NCI-H1930 (cell line): ENCODE measurements at regions not wholly inside any gene's neighbourhood (a gene's known extent, or its start where the extent isn't known, plus 50 kb on each side); places are given as distances from the start of the nearest gene placed in this dataset.
"Not testable (repeated sequence)": the region's sequence is repeated elsewhere in the genome, so short reads cannot be mapped to it uniquely, and the experiment has no call there.

ENCODE experiments used
- DNase-seq, 2 experiments: peaks; one replicate each; lab custom pipeline; 2025; lab: John Stamatoyannopoulos, UW

DNA sequence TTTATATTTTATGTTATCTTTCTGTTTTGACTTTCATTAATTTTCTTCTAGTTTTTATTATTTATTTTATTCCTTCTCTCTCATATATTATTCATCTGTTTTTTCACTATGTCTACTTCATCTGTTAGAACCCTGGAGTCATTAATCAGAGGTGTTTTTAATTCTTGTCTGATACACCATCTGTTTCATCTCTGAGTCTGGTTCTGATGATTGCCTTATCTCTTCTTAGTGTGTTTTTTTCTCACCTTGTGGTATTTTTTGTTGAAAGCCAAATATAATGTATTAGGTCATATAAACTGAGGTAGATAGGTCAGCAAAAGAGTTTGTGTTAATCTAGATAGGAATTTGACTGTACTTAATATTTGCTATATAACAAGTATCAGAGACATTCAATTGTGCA, 1005.7 kb upstream of the NCAM2 start:
- no peak for DNase-seq

DNA sequence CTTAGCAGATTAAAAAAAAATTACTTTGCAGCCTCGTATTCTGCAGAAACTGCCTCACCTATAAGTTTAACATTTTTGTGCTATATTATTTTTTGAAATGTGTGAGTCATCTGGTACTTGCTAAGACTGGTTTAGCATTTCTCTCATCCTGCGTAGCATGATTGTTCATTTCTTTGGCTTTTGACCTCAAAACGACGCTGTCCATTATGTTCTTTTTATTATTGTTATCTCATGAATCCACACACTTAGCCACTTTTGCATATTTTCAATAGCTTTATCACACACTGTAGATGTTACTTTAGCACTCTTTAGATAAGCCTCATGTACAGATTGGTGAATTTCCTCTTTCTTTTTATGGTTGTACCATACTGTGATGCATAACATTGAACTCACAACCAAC, 1004.9 kb upstream of the NCAM2 start:
- DNase-seq = no peak

DNA sequence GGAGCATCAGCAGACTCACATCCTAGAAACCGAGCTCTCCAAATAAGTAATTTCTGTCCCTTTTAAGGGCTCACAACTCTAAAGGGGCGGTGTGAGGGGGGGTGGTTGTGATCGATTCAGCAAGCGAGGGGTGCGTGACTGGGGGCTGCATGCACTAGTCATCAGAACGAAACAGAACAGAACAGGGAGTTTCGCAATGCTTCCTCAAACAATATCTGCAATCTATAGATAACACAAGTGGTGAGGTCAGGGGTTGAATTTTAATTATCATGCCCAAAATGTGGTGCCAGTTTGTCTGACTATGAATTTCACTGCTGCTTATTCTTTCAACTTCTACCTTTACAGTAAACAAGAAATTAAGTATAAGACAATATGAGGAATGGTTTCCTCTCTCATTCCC, 1003.0 kb upstream of the NCAM2 start:
- DNase-seq = no peak

DNA sequence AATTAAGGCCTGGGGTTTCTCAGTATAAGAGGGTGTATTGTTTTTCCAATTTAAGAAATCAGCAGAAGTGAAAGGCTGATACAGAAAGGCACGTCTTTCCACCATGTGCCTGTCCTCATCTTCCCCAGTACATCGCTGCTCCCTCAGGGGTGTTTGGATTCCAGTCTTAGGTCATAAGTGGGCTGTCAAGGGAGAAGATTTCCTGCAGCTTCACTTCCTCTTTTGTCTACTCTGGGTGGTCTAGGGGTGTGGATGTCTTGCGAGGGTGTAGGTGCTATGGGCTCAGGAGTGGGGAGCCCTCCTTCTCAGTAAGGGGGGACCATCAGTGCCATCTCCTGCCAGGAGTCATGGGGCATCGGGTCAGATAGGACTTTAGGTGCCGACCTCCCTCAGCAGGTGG, 999.8 kb upstream of the NCAM2 start:
- no peak for DNase-seq

GRCh38 chr21:19999369-20000272, 998.6 kb upstream of the NCAM2 start:
- no peak for DNase-seq

DNA sequence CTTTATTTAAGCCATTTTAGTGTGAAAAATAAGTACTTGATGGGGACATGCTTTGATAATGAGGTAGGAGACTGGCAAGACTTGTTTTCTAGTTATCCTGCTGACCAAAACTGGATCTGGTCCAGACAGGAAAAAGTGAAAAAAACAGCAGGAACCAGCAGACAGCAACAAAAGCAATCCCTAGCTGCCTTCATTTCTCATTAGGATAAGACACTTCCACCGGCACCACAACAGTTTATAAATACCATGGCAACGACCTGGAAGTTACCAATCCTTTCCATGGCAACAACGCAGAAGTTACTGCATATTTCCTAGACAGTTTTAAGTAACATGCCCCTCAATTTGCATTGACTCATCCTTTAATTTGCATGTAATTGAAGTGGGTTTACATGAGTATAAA, 993.8 kb upstream of the NCAM2 start:
- no peak for DNase-seq

- DNase-seq = no peak
Measured at GRCh38 chr21:20010691-20011200, 987.5 kb upstream of the NCAM2 start.

DNA sequence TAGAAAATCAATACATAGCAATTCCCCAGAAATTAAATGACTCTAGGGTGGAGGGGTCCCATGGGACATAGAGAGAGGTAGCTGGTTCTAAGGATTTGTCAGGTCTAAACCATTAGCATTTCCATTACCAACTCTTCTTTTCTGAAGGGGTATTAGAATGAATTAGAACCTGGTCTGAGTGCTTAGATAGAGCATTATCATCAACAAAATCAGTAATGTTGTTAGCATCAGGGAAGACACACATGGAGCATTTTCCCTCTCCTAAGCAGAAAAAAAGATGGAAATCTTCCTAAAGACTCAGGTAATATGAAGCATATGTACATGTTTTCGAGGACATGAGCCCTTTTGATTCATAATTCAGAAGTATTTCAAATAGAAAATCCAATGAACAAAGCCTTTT, 984.4 kb upstream of the NCAM2 start:
- no peak for DNase-seq

DNA sequence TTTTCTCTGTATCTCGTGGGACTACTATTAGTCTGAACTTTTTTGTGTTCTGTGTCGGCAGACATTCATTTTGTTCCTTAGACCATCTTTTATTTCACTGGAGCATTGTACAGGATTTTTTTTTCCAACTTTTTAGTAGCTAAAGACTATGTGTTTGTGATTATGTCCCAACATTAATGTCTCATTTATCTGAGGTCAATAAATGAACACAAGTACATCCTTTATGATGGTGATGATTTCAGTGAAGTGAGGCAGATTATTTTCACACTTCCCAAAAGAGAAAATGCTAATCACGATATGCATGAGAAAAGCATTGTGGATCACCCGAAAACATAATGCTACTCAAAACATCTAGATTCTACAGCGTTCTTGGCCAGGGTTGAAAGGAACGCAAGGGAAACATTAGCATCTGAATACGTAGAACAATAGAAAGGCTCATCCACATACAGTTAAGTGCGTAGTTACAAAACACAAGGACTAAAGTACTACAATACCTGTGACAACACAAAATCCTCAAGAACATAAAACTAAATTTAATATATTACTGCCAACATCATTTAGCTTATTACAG, 981.7 kb upstream of the NCAM2 start:
- no peak for DNase-seq

DNA sequence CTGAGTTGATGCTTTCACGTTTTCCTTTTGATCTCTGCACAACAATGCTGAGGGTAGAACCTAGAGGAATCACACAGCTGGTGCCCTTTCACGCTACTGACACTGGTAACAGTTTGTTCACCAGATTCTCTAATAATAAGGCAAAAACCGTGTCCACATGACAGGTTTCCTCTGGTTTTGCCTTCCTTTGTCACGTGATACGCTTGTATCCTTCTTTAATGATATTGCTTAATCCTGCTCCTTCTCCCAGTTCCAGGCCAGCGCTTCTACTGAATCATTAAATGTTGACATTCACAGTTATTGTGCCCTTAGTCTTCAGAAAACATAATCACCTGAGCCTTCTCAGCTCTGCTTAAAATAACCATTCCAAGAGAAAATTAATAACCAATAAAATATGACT, 978.2 kb upstream of the NCAM2 start:
- DNase-seq = no peak

GRCh38 chr21:20023193-20023592, 975.0 kb upstream of the NCAM2 start:
- DNase-seq = no peak

GRCh38 chr21:20024741-20025140, 973.5 kb upstream of the NCAM2 start:
- no peak for DNase-seq

- no peak for DNase-seq
Measured at GRCh38 chr21:20026543-20026942, 971.7 kb upstream of the NCAM2 start.

DNA sequence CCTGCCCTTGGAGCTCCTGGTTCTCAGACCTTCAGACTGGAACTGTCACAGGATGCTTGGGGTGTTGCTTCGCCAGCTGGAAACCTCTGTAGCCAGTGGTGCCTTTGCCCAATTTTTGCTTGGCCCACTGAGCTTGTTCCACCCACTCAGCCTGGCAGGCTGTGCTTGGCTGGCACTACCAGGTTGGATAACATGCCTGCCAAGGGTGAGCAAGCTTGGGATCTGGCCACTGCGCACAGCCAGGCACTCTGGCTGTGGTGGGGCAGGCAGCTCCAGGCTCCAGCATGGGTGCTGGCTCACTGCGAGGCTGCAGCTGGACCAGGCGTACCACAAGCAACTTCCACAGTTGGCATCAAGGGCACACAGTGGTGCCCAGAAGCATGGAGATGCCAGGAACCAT, 967.8 kb upstream of the NCAM2 start:
- DNase-seq = no peak

DNA sequence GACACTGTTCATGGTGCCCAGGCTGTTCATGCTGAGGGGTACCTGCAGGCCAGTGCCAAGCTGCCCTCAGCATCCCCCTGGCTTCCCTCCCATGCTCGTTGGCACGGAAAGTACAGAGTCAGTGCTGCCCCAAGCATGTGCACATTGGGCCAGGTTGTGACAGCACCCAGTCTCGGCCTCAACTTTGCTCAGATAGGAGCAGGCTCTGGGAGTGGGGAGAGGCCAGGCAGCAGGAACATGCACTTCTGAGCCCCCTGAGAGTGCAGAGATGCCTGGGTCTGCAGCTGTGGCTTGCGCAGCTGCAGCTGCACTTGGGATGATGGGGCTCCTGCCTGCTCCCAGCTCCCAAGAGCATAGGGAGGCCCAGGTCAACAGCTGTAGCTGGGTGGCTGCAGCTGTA, 966.4 kb upstream of the NCAM2 start:
- no peak for DNase-seq

DNA sequence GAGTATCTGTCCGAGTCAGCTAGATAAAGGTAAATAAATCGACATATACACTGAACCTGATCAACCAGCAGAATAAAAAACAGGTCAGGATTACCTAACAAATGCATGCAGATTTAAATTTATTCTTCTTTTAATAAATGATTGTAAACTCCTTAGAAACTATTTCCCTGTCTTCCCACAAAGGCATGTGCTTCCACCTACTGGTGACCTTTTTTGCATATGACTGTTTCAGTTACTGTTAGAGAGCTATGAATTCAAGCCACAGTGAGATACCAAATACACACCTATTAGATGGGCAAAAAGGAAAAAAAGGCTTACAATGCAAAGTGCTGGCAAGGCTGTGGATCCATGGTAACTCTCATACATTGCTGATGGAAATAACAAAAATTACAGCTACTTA, 957.4 kb upstream of the NCAM2 start:
- no peak for DNase-seq

DNA sequence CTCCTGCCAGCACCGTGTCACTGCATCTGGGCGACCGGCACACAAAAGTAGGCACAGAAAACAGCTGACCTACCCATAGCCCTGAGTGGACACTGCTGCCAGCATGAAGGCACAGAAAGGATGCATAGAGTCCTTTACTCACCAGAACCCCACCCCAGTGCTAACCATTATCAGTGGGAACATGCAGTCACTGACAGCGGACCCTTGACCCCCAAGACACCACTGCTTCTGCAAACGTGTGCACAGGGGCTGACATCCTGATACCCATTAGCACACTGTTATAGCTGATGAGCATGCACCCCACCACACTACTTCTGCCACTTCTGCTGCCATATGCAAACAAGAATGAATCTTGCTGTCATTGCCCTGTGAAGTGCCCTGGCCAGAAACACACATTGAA, 953.0 kb upstream of the NCAM2 start:
- DNase-seq = no peak

GRCh38 chr21:20048130-20048837, 949.9 kb upstream of the NCAM2 start:
- DNase-seq = not testable (repeated sequence)

GRCh38 chr21:20083336-20083735, 914.9 kb upstream of the NCAM2 start:
- no peak for DNase-seq

DNA sequence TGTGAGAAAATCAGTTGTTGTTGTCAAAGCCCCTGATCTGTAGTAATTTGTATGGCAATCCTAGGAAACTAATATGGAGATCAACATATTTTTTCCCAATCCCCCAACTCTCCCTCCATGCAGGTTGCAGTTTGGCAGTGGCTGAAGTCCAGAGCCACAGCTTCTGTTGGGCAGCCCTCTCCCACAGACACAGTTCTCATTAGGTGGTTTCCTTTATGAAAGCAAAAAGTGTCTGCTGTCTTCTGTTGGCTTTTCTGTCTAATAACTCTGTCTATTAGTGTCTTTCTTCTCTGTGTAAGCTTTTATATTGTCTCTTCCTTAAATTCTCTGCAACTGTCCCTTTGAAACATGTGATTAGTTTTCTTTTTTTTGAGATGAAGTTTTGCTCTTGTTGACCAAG, 914.3 kb upstream of the NCAM2 start:
- DNase-seq = no peak

- DNase-seq = no peak
Measured at GRCh38 chr21:20086508-20086907, 911.7 kb upstream of the NCAM2 start.

DNA sequence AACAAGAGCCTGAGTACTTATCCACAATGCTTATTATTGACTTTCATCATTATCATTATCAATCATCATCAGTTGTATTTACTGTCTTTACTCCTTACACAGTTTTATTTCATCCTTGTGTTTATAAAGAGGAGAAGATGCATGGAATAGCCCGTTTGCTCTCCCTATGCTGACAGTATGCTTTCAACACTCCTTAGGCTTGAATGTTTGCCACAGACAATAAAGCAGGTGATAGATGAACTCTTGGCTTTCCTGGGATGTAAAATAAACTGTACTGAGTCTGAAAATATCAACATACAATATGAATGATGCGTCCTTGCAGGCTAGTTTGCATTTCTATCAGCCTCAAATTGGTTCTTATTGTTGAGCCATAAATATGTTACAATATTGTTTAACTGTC, 891.8 kb upstream of the NCAM2 start:
- DNase-seq = peak; percentile 60 to 65

DNA sequence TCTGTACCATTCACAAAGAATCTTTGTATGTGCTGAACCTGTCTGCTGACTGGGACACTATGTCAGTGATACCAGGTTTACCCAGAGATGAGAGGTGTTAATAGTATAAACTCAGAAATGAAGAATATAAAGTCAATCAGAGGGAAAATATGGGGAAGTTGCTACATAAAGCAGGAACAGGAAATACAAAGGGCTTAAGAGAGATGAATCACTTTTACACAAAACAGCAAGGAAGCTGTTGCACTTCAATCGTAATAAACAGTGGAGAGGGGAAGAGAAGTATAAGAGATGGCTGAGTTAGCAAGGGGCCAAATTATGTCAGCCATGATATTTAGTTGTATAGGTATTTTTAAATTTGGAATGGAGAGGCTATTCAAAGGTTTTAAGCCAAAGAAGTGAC, 890.2 kb upstream of the NCAM2 start:
- DNase-seq = no peak
